HK-2 (cell line): ENCODE measurements at regions not wholly inside any gene's neighbourhood (a gene's known extent, or its start where the extent isn't known, plus 50 kb on each side); places are given as distances from the start of the nearest gene placed in this dataset.
"Not testable (repeated sequence)": the region's sequence is repeated elsewhere in the genome, so short reads cannot be mapped to it uniquely, and the experiment has no call there.

Source experiments
- DNase-seq: peaks from one replicate; pipeline ENCODE4 v3.0.0-alpha.2; 2018; ENCODE audit not compliant: unreplicated experiment

- DNase-seq = not testable (repeated sequence)
Observed at GRCh38 chr5:17083276-17083675, 134.2 kb upstream of the BASP1 start.

GRCh38 chr5:17087035-17087434, 130.4 kb upstream of the BASP1 start:
- no peak for DNase-seq

GRCh38 chr5:17088051-17088450, 129.4 kb upstream of the BASP1 start:
- no peak for DNase-seq

GRCh38 chr5:17089001-17089400, 128.4 kb upstream of the BASP1 start:
- no peak for DNase-seq

- no peak for DNase-seq
Observed at GRCh38 chr5:17089690-17090089, 127.7 kb upstream of the BASP1 start.

GRCh38 chr5:17090839-17091238, 126.6 kb upstream of the BASP1 start:
- DNase-seq = no peak

- no peak for DNase-seq
Observed at GRCh38 chr5:17094830-17095229, 122.6 kb upstream of the BASP1 start.

- DNase-seq = peak; percentile 30
Observed at GRCh38 chr5:17096952-17097695, 120.3 kb upstream of the BASP1 start.

- DNase-seq = no peak
Observed at GRCh38 chr5:17099946-17100345, 117.5 kb upstream of the BASP1 start.

- DNase-seq = no peak
Observed at GRCh38 chr5:17103461-17103860, 114.0 kb upstream of the BASP1 start.

- DNase-seq = no peak
Observed at GRCh38 chr5:17105744-17106418, 111.5 kb upstream of the BASP1 start.

- no peak for DNase-seq
Observed at GRCh38 chr5:17106521-17106920, 110.9 kb upstream of the BASP1 start.

GRCh38 chr5:17112091-17112716, 105.2 kb upstream of the BASP1 start:
- not testable (repeated sequence) for DNase-seq

- DNase-seq = no peak
Observed at GRCh38 chr5:17113174-17113958, 104.1 kb upstream of the BASP1 start.

- no peak for DNase-seq
Observed at GRCh38 chr5:17114233-17114632, 103.2 kb upstream of the BASP1 start.

GRCh38 chr5:17114715-17115599, 102.5 kb upstream of the BASP1 start:
- DNase-seq = no peak

GRCh38 chr5:17115855-17116254, 101.6 kb upstream of the BASP1 start:
- no peak for DNase-seq

GRCh38 chr5:17118631-17119030, 98.8 kb upstream of the BASP1 start:
- DNase-seq = peak; percentile 61

- no peak for DNase-seq
Observed at GRCh38 chr5:17120209-17120608, 97.2 kb upstream of the BASP1 start.

GRCh38 chr5:17121776-17122175, 95.7 kb upstream of the BASP1 start:
- DNase-seq = no peak

- no peak for DNase-seq
Observed at GRCh38 chr5:17123010-17123409, 94.4 kb upstream of the BASP1 start.
